Neural crest cell (in vitro differentiated cells): ENCODE measurements at regions not wholly inside any gene's neighbourhood (a gene's known extent, or its start where the extent isn't known, plus 50 kb on each side); places are given as distances from the start of the nearest gene placed in this dataset.

ENCODE experiments used
- DNase-seq: peaks from one replicate; pipeline ENCODE4 v3.0.0; 2021; ENCODE audit warnings: low read depth, mixed read lengths, low spot score
- H3K27ac Mint-ChIP-seq: one replicate; pipeline ENCODE4 v1.8.0; 2021; ENCODE audit warnings: mild to moderate bottlenecking, mixed read lengths; ENCODE audit not compliant: unreplicated experiment
- H3K27me3 Mint-ChIP-seq: 2 replicates; pipeline ENCODE4 v1.8.0; 2021; ENCODE audit warnings: low read depth, mild to moderate bottlenecking, mixed read lengths
- H3K36me3 Mint-ChIP-seq: 2 replicates; pipeline ENCODE4 v1.8.0; 2021; ENCODE audit warnings: low read depth, mild to moderate bottlenecking, mixed read lengths
- H3K4me1 Mint-ChIP-seq: 2 replicates; pipeline ENCODE4 v1.8.0; 2021; ENCODE audit warnings: mixed read lengths
- H3K4me3 Mint-ChIP-seq: one replicate; pipeline ENCODE4 v1.8.0; 2021; ENCODE audit warnings: mild to moderate bottlenecking, mixed read lengths
- H3K9me3 Mint-ChIP-seq: 2 replicates; pipeline ENCODE4 v1.8.0; 2021; ENCODE audit warnings: mixed read lengths
- CTCF ChIP-seq: fragments of 200-600 bp; sonication (generic); conservative IDR thresholded peaks from 2 replicates; pipeline ENCODE4 v1.5.0; 2021; ENCODE audit warnings: antibody characterized with exemption, mild to moderate bottlenecking

DNA sequence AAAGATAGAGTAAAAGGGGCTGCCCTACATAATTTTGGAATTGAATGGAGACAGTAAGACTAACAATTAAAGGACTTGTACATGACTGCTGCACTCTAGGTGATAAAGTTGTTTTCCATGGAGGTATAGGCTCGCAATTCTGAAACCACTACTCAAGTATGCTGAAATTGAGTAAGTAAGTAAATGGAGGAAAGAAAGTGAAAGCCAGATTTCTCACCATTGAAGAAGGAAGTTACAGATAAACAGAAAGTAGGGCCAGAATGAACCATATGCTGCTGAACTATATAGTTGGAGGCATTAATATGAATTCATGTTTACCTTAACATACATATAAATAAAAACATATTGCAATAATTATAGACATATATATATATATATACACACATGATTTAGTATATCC is 225.7 kb upstream of the ST6GAL2 start:
- TF ChIP-seq CTCF: no peak
- Mint-ChIP-seq H3K27ac (no peak overlapping the region), H3K27me3 (no peaks in the 10 kb centered on the region), H3K36me3 (peaks cover 2% of the 10 kb centered on the region), H3K4me3 (no peak overlapping the region), H3K4me1 (peaks cover 8% of the 10 kb centered on the region), H3K9me3 (peaks cover 2% of the 10 kb centered on the region)
- no peak for DNase-seq

- no peak overlapping the region for H3K4me3 Mint-ChIP-seq
- H3K36me3 Mint-ChIP-seq: peaks cover 2% of the 10 kb centered on the region
- H3K27ac Mint-ChIP-seq: no peak overlapping the region
- TF ChIP-seq CTCF: no peak
- peaks cover 2% of the 10 kb centered on the region for H3K9me3 Mint-ChIP-seq
- DNase-seq: no peak
- H3K27me3 Mint-ChIP-seq: no peaks in the 10 kb centered on the region
- H3K4me1 Mint-ChIP-seq: peaks cover 2% of the 10 kb centered on the region
Observed at GRCh38 chr2:107112561-107112960, 226.6 kb upstream of the ST6GAL2 start.

DNA sequence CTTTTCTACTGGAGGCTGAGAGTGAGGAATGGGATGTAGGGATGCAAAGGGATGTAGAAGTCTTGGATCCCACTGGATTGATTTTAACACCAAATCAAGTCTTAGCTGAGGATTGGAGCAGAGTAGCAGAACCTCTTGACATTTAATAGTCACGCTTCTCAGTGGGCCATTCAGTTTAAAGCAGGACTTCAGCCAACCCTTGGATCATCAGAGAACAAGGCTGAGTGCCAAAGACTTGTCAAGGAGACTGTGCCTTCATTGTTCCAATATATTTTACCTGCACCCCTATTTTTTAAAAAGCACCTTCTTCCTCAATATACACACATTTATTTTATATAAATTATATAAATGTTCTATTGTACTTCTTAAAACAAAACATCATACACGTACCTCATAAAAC is 242.4 kb upstream of the ST6GAL2 start:
- H3K27ac Mint-ChIP-seq: no peak overlapping the region
- no peaks in the 10 kb centered on the region for H3K36me3 Mint-ChIP-seq
- no peak overlapping the region for H3K4me3 Mint-ChIP-seq
- no peak for DNase-seq
- peaks cover 3% of the 10 kb centered on the region for H3K27me3 Mint-ChIP-seq
- no peaks in the 10 kb centered on the region for H3K4me1 Mint-ChIP-seq
- no peaks in the 10 kb centered on the region for H3K9me3 Mint-ChIP-seq
- TF ChIP-seq CTCF: no peak

GRCh38 chr2:107132070-107132469 is 246.1 kb upstream of the ST6GAL2 start:
- Mint-ChIP-seq H3K27ac (no peak overlapping the region), H3K9me3 (no peaks in the 10 kb centered on the region), H3K36me3 (no peaks in the 10 kb centered on the region), H3K27me3 (no peaks in the 10 kb centered on the region), H3K4me1 (peaks cover 5% of the 10 kb centered on the region), H3K4me3 (no peak overlapping the region)
- no peak for DNase-seq
- no peak for TF ChIP-seq CTCF

- Mint-ChIP-seq H3K27me3 (peaks cover 2% of the 10 kb centered on the region), H3K27ac (no peak overlapping the region), H3K4me1 (peaks cover 5% of the 10 kb centered on the region), H3K36me3 (no peaks in the 10 kb centered on the region), H3K9me3 (no peaks in the 10 kb centered on the region), H3K4me3 (no peak overlapping the region)
- TF ChIP-seq CTCF: no peak
- no peak for DNase-seq
Observed at GRCh38 chr2:107132746-107133145, 246.8 kb upstream of the ST6GAL2 start.

GRCh38 chr2:107133412-107133811 is 247.4 kb upstream of the ST6GAL2 start:
- DNase-seq: no peak
- peaks cover 3% of the 10 kb centered on the region for H3K27me3 Mint-ChIP-seq
- H3K36me3 Mint-ChIP-seq: no peaks in the 10 kb centered on the region
- no peak overlapping the region for H3K4me3 Mint-ChIP-seq
- TF ChIP-seq CTCF: no peak
- H3K4me1 Mint-ChIP-seq: peaks cover 5% of the 10 kb centered on the region
- H3K27ac Mint-ChIP-seq: no peak overlapping the region
- H3K9me3 Mint-ChIP-seq: no peaks in the 10 kb centered on the region
